DND-41 (cell line): ENCODE measurements at regions not wholly inside any gene's neighbourhood (a gene's known extent, or its start where the extent isn't known, plus 50 kb on each side); places are given as distances from the start of the nearest gene placed in this dataset.

ENCODE experiments used
- ATAC-seq: fragments of 200-7000 bp; cut with Tn5 transposase; 3 replicates; pipeline ENCODE4 v1.9.1; 2021; ENCODE audit warnings: low read depth; ENCODE audit not compliant: insufficient read depth
- DNase-seq: peaks from one replicate; pipeline ENCODE4 v3.0.0-alpha.2; 2020
- H2AFZ ChIP-seq: 2 replicates; pipeline ENCODE4 v1.6.0; 2012; ENCODE audit warnings: low read depth, low read length
- H3K27ac ChIP-seq: 2 replicates; pipeline ENCODE4 v1.5.1; 2012; ENCODE audit warnings: low read length, inconsistent platforms
- H3K27me3 ChIP-seq: fragments of 200-600 bp; sonication (generic); 2 replicates; pipeline ENCODE4 v1.6.0; 2012; ENCODE audit warnings: low read length, mild to moderate bottlenecking, inconsistent platforms; ENCODE audit not compliant: insufficient read depth, poor library complexity
- H3K36me3 ChIP-seq: 2 replicates; pipeline ENCODE4 v1.5.1; 2012; ENCODE audit warnings: low read length, inconsistent platforms; ENCODE audit not compliant: insufficient read depth
- H3K4me1 ChIP-seq: 2 replicates; pipeline ENCODE4 v1.5.1; 2012; ENCODE audit warnings: mild to moderate bottlenecking, low read length; ENCODE audit not compliant: insufficient read depth
- H3K4me2 ChIP-seq: 2 replicates; pipeline ENCODE4 v1.6.0; 2012; ENCODE audit warnings: mild to moderate bottlenecking, moderate library complexity, low read length, inconsistent platforms; ENCODE audit not compliant: insufficient read depth
- H3K4me3 ChIP-seq, 2 experiments: fragments of 200-600 bp in 1 of 2; shearing (Covaris generic) in 1 of 2; 2 replicates each; pipeline ENCODE4 v1.5.1; 2012 to 2016; ENCODE audit warnings: inconsistent platforms in 2 of 2, low read length in 2 of 2, mild to moderate bottlenecking in 2 of 2, low read depth in 1 of 2, moderate library complexity in 1 of 2
- H3K79me2 ChIP-seq: 2 replicates; pipeline ENCODE4 v1.6.0; 2012; ENCODE audit warnings: low read length, inconsistent platforms; ENCODE audit not compliant: insufficient read depth
- H3K9ac ChIP-seq: 2 replicates; pipeline ENCODE4 v1.6.0; 2012; ENCODE audit warnings: low read depth, mild to moderate bottlenecking, inconsistent platforms, low read length, moderate library complexity
- H3K9me3 ChIP-seq: 2 replicates; pipeline ENCODE4 v1.5.1; 2012; ENCODE audit warnings: low read length, moderate library complexity, mild to moderate bottlenecking, inconsistent platforms; ENCODE audit not compliant: insufficient read depth, severe bottlenecking
- H4K20me1 ChIP-seq: 2 replicates; pipeline ENCODE4 v1.6.0; 2012; ENCODE audit warnings: low read length; ENCODE audit not compliant: insufficient read depth
- EZH2 ChIP-seq: IDR thresholded peaks from 3 replicates; pipeline ENCODE4 v1.6.1; 2012; ENCODE audit warnings: borderline replicate concordance, low read depth, mild to moderate bottlenecking, moderate library complexity, low read length, inconsistent platforms; ENCODE audit not compliant: severe bottlenecking
- TF ChIP-seq, protein P1 (sequence below): IDR thresholded peaks from 2 replicates; pipeline ENCODE4 v1.5.1; 2012; ENCODE audit warnings: borderline replicate concordance, low read length, moderate library complexity, mild to moderate bottlenecking; ENCODE audit not compliant: poor library complexity, severe bottlenecking; ENCODE audit errors: extremely low read depth

DNA sequence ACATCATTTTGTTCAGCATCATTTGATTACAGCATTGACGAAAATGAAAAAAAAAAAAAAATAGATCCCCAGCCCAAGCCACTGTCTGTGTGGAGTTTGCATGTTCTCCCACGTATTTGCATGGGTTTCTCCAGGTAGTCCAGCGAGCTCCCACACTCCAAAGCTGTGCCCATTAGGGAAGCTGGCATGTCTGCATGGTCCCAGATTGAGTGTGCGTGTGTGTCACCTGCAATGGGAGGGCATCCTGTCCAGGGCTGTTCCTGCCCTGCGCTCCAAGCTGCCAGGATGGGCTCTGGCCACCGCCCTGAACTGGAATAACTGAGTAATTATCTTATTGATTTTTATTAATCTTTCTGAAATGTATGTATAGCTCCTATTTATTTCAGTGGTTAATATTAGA is 88.6 kb downstream of the KLF12 start:
- Histone ChIP-seq H3K79me2 (peaks cover 100% of the 10 kb centered on the region), H4K20me1 (peaks cover 13% of the 10 kb centered on the region; the same call in 1 of the 2 replicates), H3K4me1 (no peaks in the 10 kb centered on the region; the same call in 1 of the 2 replicates), H3K4me2 (no peak overlapping the region), H3K27ac (no peak overlapping the region), H3K27me3 (no peaks in the 10 kb centered on the region), H3K9ac (no peak overlapping the region), H3K9me3 (no peaks in the 10 kb centered on the region), H3K4me3 (no peak overlapping the region), H3K36me3 (peaks cover 13% of the 10 kb centered on the region), H2AFZ (no peak overlapping the region)
- ATAC-seq (no peak), DNase-seq (no peak)
- TF ChIP-seq EZH2, result no peak
- TF ChIP-seq, protein P1, sequence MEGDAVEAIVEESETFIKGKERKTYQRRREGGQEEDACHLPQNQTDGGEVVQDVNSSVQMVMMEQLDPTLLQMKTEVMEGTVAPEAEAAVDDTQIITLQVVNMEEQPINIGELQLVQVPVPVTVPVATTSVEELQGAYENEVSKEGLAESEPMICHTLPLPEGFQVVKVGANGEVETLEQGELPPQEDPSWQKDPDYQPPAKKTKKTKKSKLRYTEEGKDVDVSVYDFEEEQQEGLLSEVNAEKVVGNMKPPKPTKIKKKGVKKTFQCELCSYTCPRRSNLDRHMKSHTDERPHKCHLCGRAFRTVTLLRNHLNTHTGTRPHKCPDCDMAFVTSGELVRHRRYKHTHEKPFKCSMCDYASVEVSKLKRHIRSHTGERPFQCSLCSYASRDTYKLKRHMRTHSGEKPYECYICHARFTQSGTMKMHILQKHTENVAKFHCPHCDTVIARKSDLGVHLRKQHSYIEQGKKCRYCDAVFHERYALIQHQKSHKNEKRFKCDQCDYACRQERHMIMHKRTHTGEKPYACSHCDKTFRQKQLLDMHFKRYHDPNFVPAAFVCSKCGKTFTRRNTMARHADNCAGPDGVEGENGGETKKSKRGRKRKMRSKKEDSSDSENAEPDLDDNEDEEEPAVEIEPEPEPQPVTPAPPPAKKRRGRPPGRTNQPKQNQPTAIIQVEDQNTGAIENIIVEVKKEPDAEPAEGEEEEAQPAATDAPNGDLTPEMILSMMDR, result no peak

DNA sequence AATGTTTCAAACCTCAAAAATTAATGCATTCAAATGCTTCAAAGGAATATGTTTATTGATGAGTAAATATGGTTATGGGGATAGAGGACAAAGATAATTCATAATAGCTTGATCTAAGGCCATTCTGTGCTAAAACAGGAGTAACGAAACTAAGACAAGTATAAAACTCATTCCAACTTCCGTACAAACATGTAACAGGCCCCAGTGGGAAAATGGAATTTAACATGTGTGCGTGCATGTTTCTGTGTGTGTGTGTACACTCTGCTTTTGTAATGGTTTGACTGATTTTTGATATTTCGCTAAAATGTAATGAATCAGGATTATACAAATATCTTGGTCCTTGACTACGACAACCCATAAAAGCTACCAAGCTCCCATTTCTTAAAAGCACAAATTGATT is 91.0 kb downstream of the KLF12 start:
- no peak overlapping the region for H2AFZ ChIP-seq
- no peak overlapping the region for H3K4me2 ChIP-seq
- H4K20me1 ChIP-seq, result peaks cover 13% of the 10 kb centered on the region; the same call in 1 of the 2 replicates
- peaks cover 99% of the 10 kb centered on the region for H3K79me2 ChIP-seq
- no peaks in the 10 kb centered on the region for H3K9me3 ChIP-seq
- H3K36me3 ChIP-seq, result peaks cover 6% of the 10 kb centered on the region
- no peak for TF ChIP-seq EZH2
- TF ChIP-seq, protein P1, result no peak
- no peaks in the 10 kb centered on the region for H3K27me3 ChIP-seq
- ATAC-seq (no peak), DNase-seq (no peak)
- no peak overlapping the region for H3K27ac ChIP-seq
- H3K4me3 ChIP-seq, result no peak overlapping the region
- peaks cover 4% of the 10 kb centered on the region for H3K4me1 ChIP-seq
- H3K9ac ChIP-seq, result no peak overlapping the region

DNA sequence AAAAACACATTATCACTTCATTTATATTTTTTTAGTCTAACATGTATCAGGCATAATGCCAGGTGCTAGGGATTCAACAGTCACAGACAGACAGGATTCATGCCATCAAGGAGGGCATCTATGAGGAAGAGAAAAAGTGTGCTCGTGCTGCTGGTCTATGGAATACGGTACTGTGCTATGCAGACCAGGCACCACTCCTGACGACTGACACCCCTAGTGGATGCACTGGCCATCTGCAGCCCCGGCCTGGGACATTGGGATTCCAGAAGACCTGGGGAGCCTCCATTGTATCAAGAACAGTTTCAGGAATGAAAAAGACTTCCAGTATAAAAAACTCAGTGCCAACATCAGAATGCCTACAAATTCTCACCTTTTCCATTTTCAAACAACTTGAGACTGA is 94.0 kb downstream of the KLF12 start:
- H3K79me2 ChIP-seq, result peaks cover 99% of the 10 kb centered on the region

More for the DNA sequence above, 94.0 kb downstream of the KLF12 start:
- H3K4me2 ChIP-seq, result no peak overlapping the region
- peak overlapping the region; percentile 51 for H3K27ac ChIP-seq
- no peaks in the 10 kb centered on the region for H3K27me3 ChIP-seq
- DNase-seq (peak; percentile 45), ATAC-seq (peak; percentile 76)
- H2AFZ ChIP-seq, result no peak overlapping the region
- H4K20me1 ChIP-seq, result peaks cover under 1% of the 10 kb centered on the region; the same call in 1 of the 2 replicates
- peaks cover 3% of the 10 kb centered on the region; the same call in 1 of the 2 replicates for H3K36me3 ChIP-seq
- no peaks in the 10 kb centered on the region for H3K9me3 ChIP-seq
- H3K4me3 ChIP-seq, result no peak overlapping the region
- H3K9ac ChIP-seq, result no peak overlapping the region
- peaks cover 10% of the 10 kb centered on the region for H3K4me1 ChIP-seq
- TF ChIP-seq, protein P1, result peak; percentile 63
- no peak for TF ChIP-seq EZH2
